ENCODE measurements at regions not wholly inside any gene's neighbourhood (a gene's known extent, or its start where the extent isn't known, plus 50 kb on each side); places are given as distances from the start of the nearest gene placed in this dataset.

GRCh38 chr9:16181539-16181938, 628.7 kb downstream of the CCDC171 start:
- H3K27ac Mint-ChIP-seq = no peak overlapping the region
- H3K4me3 Mint-ChIP-seq = no peak overlapping the region
- H3K27me3 ChIP-seq (ENCODE audit: control insufficient read depth, insufficient read depth, low read length, poor library complexity, severe bottlenecking) = no peaks in the 10 kb centered on the region
- no peak for DNase-seq
- no peaks in the 10 kb centered on the region for H3K9me3 ChIP-seq (ENCODE audit: control insufficient read depth, low read length)
- H3K27me3 Mint-ChIP-seq (ENCODE audit: insufficient read depth) = no peaks in the 10 kb centered on the region
- no peaks in the 10 kb centered on the region for H3K4me1 Mint-ChIP-seq
- H3K36me3 ChIP-seq (ENCODE audit: control insufficient read depth, insufficient read depth, low read length) = no peaks in the 10 kb centered on the region
- H3K27ac ChIP-seq (ENCODE audit: low read depth, low read length) = no peak overlapping the region
- H3K9me3 Mint-ChIP-seq = no peaks in the 10 kb centered on the region
- H3K4me3 ChIP-seq (ENCODE audit: low read length) = no peak overlapping the region
- H3K36me3 Mint-ChIP-seq (ENCODE audit: low read depth) = no peaks in the 10 kb centered on the region
- no peak overlapping the region for H3K9ac ChIP-seq (ENCODE audit: extremely low read depth, low read length, poor library complexity, severe bottlenecking)
- 96 to 100% methylated on average over 1 to 3 of the region's 3 CpGs for WGBS, 2 experiments (ENCODE audit: insufficient coverage in 1 of 2, insufficient read length in 1 of 2)
- TF ChIP-seq CTCF (conservative IDR thresholded peaks at IDR 0.05) = no peak
- H3K4me1 ChIP-seq (ENCODE audit: control insufficient read depth, insufficient read depth, low read length) = no peaks in the 10 kb centered on the region

DNA sequence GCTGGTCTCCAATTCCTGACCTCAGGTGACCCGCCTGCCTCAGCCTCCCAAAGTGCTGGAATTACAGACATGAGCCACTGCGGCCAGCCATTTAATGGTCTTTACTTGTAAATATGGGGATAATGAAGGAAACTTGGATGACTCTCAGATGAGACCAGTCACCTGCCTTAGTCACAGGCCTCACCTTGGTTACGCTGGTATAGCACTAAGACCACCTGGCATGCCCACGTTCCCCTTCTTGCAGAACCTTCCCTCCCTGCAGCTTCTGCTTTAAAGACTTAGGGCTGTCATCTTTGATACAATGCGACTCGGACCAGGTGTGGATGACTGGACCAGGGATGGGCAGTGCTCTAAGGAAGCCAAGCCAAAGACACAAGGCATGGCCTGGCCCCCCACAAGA, 629.9 kb downstream of the CCDC171 start:
- no peak overlapping the region for H3K4me3 ChIP-seq (ENCODE audit: low read length)
- 93 to 95% methylated on average over 4 to 6 of the region's 6 CpGs for WGBS, 2 experiments (ENCODE audit: insufficient coverage in 1 of 2, insufficient read length in 1 of 2)
- H3K9ac ChIP-seq (ENCODE audit: extremely low read depth, low read length, poor library complexity, severe bottlenecking) = no peak overlapping the region
- H3K27me3 Mint-ChIP-seq (ENCODE audit: insufficient read depth) = no peaks in the 10 kb centered on the region
- H3K36me3 Mint-ChIP-seq (ENCODE audit: low read depth) = no peaks in the 10 kb centered on the region
- no peak for DNase-seq
- no peak overlapping the region for H3K27ac ChIP-seq (ENCODE audit: low read depth, low read length)
- TF ChIP-seq CTCF (conservative IDR thresholded peaks at IDR 0.05) = no peak
- H3K4me1 ChIP-seq (ENCODE audit: control insufficient read depth, insufficient read depth, low read length) = no peaks in the 10 kb centered on the region
- H3K27ac Mint-ChIP-seq = no peak overlapping the region
- no peaks in the 10 kb centered on the region for H3K27me3 ChIP-seq (ENCODE audit: control insufficient read depth, insufficient read depth, low read length, poor library complexity, severe bottlenecking)
- H3K9me3 ChIP-seq (ENCODE audit: control insufficient read depth, low read length) = no peaks in the 10 kb centered on the region
- no peak overlapping the region for H3K4me3 Mint-ChIP-seq
- no peaks in the 10 kb centered on the region for H3K9me3 Mint-ChIP-seq
- H3K4me1 Mint-ChIP-seq = no peaks in the 10 kb centered on the region
- no peaks in the 10 kb centered on the region for H3K36me3 ChIP-seq (ENCODE audit: control insufficient read depth, insufficient read depth, low read length)

- Histone ChIP-seq H3K4me3 (ENCODE audit: low read length) (no peak overlapping the region), H3K27ac (ENCODE audit: low read depth, low read length) (no peak overlapping the region), H3K9me3 (ENCODE audit: control insufficient read depth, low read length) (peaks cover 11% of the 10 kb centered on the region), H3K36me3 (ENCODE audit: control insufficient read depth, insufficient read depth, low read length) (no peaks in the 10 kb centered on the region), H3K4me1 (ENCODE audit: control insufficient read depth, insufficient read depth, low read length) (no peaks in the 10 kb centered on the region), H3K9ac (ENCODE audit: extremely low read depth, low read length, poor library complexity, severe bottlenecking) (no peak overlapping the region), H3K27me3 (ENCODE audit: control insufficient read depth, insufficient read depth, low read length, poor library complexity, severe bottlenecking) (no peaks in the 10 kb centered on the region)
- H3K27me3 Mint-ChIP-seq (ENCODE audit: insufficient read depth) = no peaks in the 10 kb centered on the region
- no peaks in the 10 kb centered on the region for H3K4me1 Mint-ChIP-seq
- H3K9me3 Mint-ChIP-seq = peaks cover 13% of the 10 kb centered on the region
- no peaks in the 10 kb centered on the region for H3K36me3 Mint-ChIP-seq (ENCODE audit: low read depth)
- no peak overlapping the region for H3K4me3 Mint-ChIP-seq
- no peak for DNase-seq
- H3K27ac Mint-ChIP-seq = no peak overlapping the region
- no peak for TF ChIP-seq CTCF (conservative IDR thresholded peaks at IDR 0.05)
- 95 to 100% methylated on average over 1 to 4 of the region's 4 CpGs for WGBS, 2 experiments (ENCODE audit: insufficient coverage in 1 of 2, insufficient read length in 1 of 2)
Measured at GRCh38 chr9:16184964-16185646, 632.3 kb downstream of the CCDC171 start.
